Karpas-422 (cell line): ENCODE measurements at regions not wholly inside any gene's neighbourhood (a gene's known extent, or its start where the extent isn't known, plus 50 kb on each side); places are given as distances from the start of the nearest gene placed in this dataset.

Source experiments
- DNase-seq: peaks from one replicate; pipeline ENCODE4 v3.0.0-alpha.2; 2015
- H2AFZ ChIP-seq: fragments of 200-600 bp; sonication (generic); 2 replicates; pipeline ENCODE4 v1.6.1; 2014; ENCODE audit warnings: antibody characterized with exemption, low read length, mixed read lengths
- H3K27ac ChIP-seq: fragments of 200-600 bp; sonication (generic); 2 replicates; pipeline ENCODE4 v1.5.1; 2014; ENCODE audit warnings: mild to moderate bottlenecking, low read length, moderate library complexity
- H3K27me3 ChIP-seq: fragments of 200-600 bp; sonication (generic); 2 replicates; pipeline ENCODE4 v1.6.1; 2014; ENCODE audit warnings: low read length, mixed read lengths
- H3K36me3 ChIP-seq: fragments of 200-600 bp; sonication (generic); 2 replicates; pipeline ENCODE4 v1.6.1; 2014; ENCODE audit warnings: low read length, mixed read lengths; ENCODE audit not compliant: insufficient read depth
- H3K4me1 ChIP-seq: fragments of 200-600 bp; sonication (generic); 2 replicates; pipeline ENCODE4 v1.6.1; 2014; ENCODE audit warnings: mild to moderate bottlenecking, low read length, mixed read lengths
- H3K4me2 ChIP-seq: fragments of 200-600 bp; sonication (generic); 2 replicates; pipeline ENCODE4 v1.6.1; 2014; ENCODE audit warnings: low read length, low read depth, mild to moderate bottlenecking; ENCODE audit not compliant: poor library complexity, severe bottlenecking
- H3K4me3 ChIP-seq: fragments of 200-600 bp; sonication (generic); 2 replicates; pipeline ENCODE4 v1.5.1; 2014; ENCODE audit warnings: mild to moderate bottlenecking, antibody characterized with exemption, low read length, mixed read lengths
- H3K79me2 ChIP-seq: fragments of 200-600 bp; sonication (generic); 2 replicates; pipeline ENCODE4 v1.6.1; 2014; ENCODE audit warnings: mild to moderate bottlenecking, low read length, mixed read lengths
- H3K9ac ChIP-seq: fragments of 200-600 bp; sonication (generic); 2 replicates; pipeline ENCODE4 v1.6.0; 2014; ENCODE audit warnings: low read length
- H3K9me2 ChIP-seq: fragments of 200-600 bp; sonication (generic), shearing (Covaris generic); replicated peaks from 2 replicates; pipeline ENCODE4 v1.6.0; 2014; ENCODE audit warnings: mild to moderate bottlenecking, low read length, moderate library complexity; ENCODE audit not compliant: insufficient read depth
- H3K9me3 ChIP-seq: fragments of 300-700, 200-600 bp; sonication (generic); 2 replicates; pipeline ENCODE4 v1.6.1; 2014; ENCODE audit warnings: low read length, mixed read lengths
- H4K20me1 ChIP-seq: fragments of 200-600 bp; sonication (generic); 2 replicates; pipeline ENCODE4 v1.6.1; 2014; ENCODE audit warnings: mild to moderate bottlenecking, antibody characterized with exemption, low read length, low read depth; ENCODE audit not compliant: insufficient read depth

DNA sequence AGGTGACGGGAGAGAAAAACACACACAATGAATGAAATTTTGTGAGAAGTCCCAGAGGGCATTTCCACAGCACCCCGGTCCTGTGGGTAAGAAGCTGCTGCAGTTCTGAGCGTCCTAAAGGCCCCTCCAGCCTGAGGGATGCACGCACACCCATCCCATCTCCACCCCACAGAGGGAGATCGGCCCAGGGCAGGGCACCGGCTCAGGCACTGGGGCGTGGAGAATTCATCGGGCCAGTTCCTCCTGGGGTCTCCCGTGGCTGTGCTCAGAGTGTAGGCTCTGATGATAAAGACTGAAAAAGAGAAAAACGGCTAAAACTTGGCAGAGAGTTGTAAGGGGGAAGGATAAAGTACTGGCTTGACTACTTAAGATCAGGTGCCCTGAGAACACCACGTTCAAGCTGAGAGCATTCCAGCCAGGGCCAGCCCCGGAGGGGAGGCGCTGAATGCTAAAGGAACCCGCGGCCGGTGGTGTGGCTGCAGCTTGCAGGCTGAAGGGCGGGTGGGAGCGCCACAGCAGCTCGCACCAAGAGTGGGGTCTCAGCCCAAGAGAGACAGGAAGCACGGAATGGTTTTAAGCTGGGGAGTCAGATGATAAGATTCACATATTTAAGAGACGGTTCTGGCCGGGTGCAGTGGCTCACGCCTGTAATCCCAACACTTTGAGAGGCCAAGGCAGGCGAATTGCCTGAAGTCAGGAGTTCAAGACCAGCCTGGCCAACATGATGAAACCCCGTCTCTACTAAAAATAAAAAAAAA is 121.9 kb upstream of the SPACA7 start:
- H3K79me2 ChIP-seq: no peaks in the 10 kb centered on the region
- H3K27me3 ChIP-seq: no peaks in the 10 kb centered on the region
- H3K36me3 ChIP-seq: no peaks in the 10 kb centered on the region
- H3K4me2 ChIP-seq: no peak overlapping the region
- H3K9me3 ChIP-seq: no peaks in the 10 kb centered on the region
- H2AFZ ChIP-seq: no peak overlapping the region
- H3K9me2 ChIP-seq: no peaks in the 10 kb centered on the region
- no peaks in the 10 kb centered on the region for H3K4me1 ChIP-seq
- H4K20me1 ChIP-seq: no peaks in the 10 kb centered on the region
- no peak overlapping the region for H3K27ac ChIP-seq
- no peak overlapping the region for H3K4me3 ChIP-seq
- no peak overlapping the region for H3K9ac ChIP-seq
- DNase-seq: no peak

DNA sequence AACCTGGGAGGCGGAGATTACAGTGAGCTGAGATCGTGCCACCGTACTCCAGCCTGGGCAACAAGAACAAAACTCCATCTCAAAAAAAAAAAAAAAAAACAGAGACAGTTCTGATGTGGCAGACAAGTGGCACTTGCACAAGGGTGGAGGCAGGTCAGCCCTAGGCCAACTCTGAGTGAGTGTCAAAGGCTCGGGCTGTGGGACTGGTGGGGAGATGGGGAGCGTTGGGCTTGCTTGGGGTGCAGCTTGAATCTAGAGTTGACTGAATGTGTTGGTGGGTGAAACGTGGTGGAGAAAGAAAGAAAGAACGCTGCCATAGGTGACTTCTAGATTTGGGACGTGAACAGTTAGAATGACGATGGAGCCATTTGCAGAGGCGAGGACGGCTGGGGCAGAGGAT is 121.3 kb upstream of the SPACA7 start:
- Histone ChIP-seq H3K9me3 (no peaks in the 10 kb centered on the region), H3K9ac (no peak overlapping the region), H3K4me2 (no peak overlapping the region), H3K79me2 (no peaks in the 10 kb centered on the region), H3K27me3 (no peaks in the 10 kb centered on the region), H3K4me3 (no peak overlapping the region), H3K27ac (no peak overlapping the region), H3K36me3 (no peaks in the 10 kb centered on the region), H2AFZ (no peak overlapping the region), H3K4me1 (no peaks in the 10 kb centered on the region), H4K20me1 (no peaks in the 10 kb centered on the region), H3K9me2 (no peaks in the 10 kb centered on the region)
- DNase-seq: no peak

DNA sequence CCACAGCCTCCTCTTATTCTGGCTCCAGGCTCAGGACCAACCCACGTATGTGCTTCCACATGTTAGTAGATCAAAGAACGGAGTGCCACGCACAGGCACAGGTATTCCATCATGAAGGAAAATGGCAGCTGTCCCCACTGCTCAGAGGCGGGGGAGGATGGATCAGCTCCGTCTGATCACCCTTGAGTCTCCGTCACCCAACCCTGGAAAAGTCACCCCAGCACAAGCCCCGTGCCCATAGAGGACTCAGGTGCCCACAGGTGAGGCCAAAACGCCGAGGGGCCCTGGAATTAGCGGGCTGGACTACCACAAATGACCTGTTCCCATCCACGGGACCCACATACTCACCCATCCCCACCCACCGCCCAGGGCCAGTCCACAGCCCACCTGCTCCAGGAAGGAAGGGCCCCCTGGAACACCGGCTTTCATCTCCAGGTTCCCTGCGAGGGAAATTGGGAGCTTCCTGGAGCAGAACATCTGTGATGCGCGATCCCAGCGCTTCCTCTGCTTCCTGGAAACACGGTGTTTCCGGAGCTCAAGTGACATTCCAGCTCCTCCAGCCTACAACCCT is 120.5 kb upstream of the SPACA7 start:
- Histone ChIP-seq H3K36me3 (no peaks in the 10 kb centered on the region), H3K4me1 (no peaks in the 10 kb centered on the region), H3K9me3 (no peaks in the 10 kb centered on the region), H3K4me3 (no peak overlapping the region), H3K9ac (no peak overlapping the region), H3K27me3 (no peaks in the 10 kb centered on the region), H3K9me2 (no peaks in the 10 kb centered on the region), H3K4me2 (no peak overlapping the region), H4K20me1 (no peaks in the 10 kb centered on the region), H2AFZ (no peak overlapping the region), H3K27ac (no peak overlapping the region), H3K79me2 (no peaks in the 10 kb centered on the region)
- no peak for DNase-seq

DNA sequence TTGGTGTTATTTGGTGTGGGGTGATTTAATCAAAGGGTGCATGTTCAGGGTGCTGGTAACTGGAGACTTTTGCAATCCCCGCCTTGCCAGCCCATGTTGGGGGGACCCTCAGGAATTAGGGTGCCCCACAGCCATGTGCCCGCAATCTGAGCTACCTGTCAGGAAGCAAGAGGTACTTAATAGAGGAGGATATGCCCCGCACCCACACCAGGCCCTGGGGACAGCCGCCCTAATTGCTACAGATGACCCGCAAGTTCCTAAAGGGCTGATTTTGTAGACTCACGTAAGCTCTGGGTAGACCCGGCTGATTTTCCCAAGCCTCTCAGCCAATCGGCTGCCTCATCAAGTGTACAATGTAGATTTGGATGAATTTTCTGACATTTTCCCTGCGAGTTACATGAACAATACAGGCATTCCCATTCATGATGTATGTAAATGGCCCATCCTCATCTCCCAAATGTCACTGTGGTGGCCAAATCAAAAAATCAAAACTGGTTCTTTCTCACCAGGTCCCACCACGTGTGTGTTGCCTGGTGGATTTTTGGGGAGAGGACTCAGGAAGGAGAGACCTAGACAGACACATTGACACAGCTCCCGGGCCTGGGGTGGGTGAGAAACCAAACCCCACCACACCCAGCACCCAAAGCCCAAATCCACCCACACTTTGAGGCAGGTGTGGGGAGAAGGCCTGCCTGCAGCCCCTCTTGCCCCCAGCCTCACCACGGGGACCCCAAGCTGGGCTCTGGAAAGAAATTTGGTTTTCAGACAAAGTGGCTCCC is 119.2 kb upstream of the SPACA7 start:
- no peaks in the 10 kb centered on the region for H3K27me3 ChIP-seq
- H4K20me1 ChIP-seq: no peaks in the 10 kb centered on the region
- H3K4me2 ChIP-seq: no peak overlapping the region
- H3K36me3 ChIP-seq: no peaks in the 10 kb centered on the region
- H3K27ac ChIP-seq: no peak overlapping the region
- no peak overlapping the region for H2AFZ ChIP-seq
- no peak overlapping the region for H3K4me3 ChIP-seq
- DNase-seq: no peak
- H3K4me1 ChIP-seq: no peaks in the 10 kb centered on the region
- H3K9me2 ChIP-seq: no peaks in the 10 kb centered on the region
- no peaks in the 10 kb centered on the region for H3K79me2 ChIP-seq
- no peaks in the 10 kb centered on the region for H3K9me3 ChIP-seq
- no peak overlapping the region for H3K9ac ChIP-seq

DNA sequence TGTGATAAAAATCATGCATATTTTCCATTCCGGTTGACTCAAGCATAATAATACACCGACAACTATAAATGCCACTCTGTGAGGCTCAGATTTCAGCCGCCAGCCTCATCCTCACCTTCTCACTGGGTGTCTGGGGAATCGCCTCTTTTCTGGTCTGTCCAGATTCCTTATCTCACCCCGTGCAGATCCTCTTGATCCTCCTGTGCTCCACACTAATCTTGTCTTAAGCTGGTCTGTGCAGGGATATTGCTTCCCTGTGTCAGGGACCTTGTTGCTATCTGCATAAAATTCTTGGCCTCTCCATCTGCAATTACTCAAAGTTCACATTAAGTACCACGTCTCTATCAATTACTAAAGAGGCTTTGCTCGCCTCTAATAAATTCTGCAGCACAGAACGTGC is 116.6 kb upstream of the SPACA7 start:
- H4K20me1 ChIP-seq: no peaks in the 10 kb centered on the region

DNA sequence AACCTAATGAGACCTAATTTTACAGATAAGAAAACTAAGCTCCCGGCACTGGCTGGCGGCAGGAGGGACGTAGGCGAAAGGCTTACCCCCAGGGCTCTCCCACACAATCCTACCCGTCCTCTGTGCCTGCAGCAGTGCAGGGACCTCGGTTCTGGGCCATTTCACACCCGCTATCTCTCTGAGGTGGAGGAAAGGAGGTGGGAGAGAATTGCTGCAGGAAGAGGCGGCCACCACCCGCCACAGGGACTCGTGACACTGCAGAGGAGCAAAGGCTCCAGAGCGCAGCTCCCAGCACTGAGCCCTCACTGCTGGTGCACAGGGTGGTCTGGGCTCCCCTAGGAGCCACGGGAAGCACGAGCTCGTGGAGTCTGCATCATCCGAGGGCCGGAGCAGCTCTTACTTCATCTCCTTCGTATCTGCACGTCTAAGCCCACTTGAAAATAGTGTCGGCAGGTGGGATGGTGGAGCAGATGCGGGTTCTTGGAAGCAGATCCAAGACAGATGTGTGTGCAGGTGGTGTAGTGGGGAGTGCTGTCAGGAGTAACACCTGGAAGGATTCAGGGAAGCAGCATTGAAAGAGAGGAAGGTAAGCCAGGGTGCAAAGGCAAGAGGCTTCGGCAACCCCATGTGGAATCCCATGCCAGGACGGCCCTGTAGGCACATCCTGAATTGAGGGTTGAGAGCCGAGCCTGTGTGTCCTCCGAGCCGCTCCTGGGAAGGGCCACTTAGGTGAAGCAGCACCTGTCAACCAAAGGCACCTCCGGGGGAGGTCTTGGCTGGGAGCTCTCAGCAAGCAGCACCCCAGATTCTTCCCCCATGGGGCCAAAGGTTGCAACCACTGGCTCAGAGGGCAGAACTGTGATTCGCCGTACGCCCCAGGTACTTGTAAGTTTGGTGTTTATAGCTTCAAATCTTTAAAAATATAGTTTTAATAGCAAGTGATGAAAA is 115.8 kb upstream of the SPACA7 start:
- DNase-seq: no peak
- Histone ChIP-seq H3K9me2 (no peaks in the 10 kb centered on the region), H3K9ac (no peak overlapping the region), H3K4me2 (no peak overlapping the region), H2AFZ (no peak overlapping the region), H4K20me1 (no peaks in the 10 kb centered on the region), H3K4me1 (no peaks in the 10 kb centered on the region), H3K4me3 (no peak overlapping the region), H3K27ac (no peak overlapping the region), H3K27me3 (no peaks in the 10 kb centered on the region), H3K9me3 (no peaks in the 10 kb centered on the region), H3K36me3 (no peaks in the 10 kb centered on the region), H3K79me2 (no peaks in the 10 kb centered on the region)

More for the DNA sequence above, 116.6 kb upstream of the SPACA7 start:
- H3K9me2 ChIP-seq: no peaks in the 10 kb centered on the region
- no peaks in the 10 kb centered on the region for H3K4me1 ChIP-seq
- H3K9ac ChIP-seq: no peak overlapping the region
- H3K9me3 ChIP-seq: no peaks in the 10 kb centered on the region
- no peaks in the 10 kb centered on the region for H3K27me3 ChIP-seq
- no peaks in the 10 kb centered on the region for H3K79me2 ChIP-seq
- H2AFZ ChIP-seq: no peak overlapping the region
- no peak overlapping the region for H3K4me3 ChIP-seq
- H3K4me2 ChIP-seq: no peak overlapping the region
- H3K27ac ChIP-seq: no peak overlapping the region
- DNase-seq: no peak
- H3K36me3 ChIP-seq: no peaks in the 10 kb centered on the region

DNA sequence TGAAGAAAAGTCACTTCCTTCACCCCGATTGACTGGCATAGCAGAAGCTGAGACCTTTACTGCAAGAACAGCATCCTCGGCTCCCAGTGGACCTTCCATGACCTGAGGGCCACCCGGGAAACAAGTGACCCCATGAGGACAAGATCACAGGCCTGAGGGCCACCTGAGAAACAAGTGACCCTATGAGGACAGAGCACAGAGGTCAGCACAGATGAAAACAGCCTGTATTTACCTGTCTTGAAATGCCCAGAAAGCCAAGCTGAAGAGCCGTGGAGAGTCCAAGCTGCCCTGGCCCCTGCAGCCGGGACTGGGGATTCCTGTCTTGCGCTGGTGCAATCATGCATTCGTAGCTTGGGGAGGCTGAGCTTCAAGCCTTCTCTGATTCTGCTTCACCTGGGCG is 114.2 kb upstream of the SPACA7 start:
- Histone ChIP-seq H3K79me2 (no peaks in the 10 kb centered on the region), H3K4me1 (no peaks in the 10 kb centered on the region), H3K9me2 (no peaks in the 10 kb centered on the region), H2AFZ (no peak overlapping the region), H3K36me3 (no peaks in the 10 kb centered on the region), H3K4me3 (no peak overlapping the region), H3K27me3 (no peaks in the 10 kb centered on the region), H3K9me3 (no peaks in the 10 kb centered on the region), H3K27ac (no peak overlapping the region), H3K9ac (no peak overlapping the region), H3K4me2 (no peak overlapping the region), H4K20me1 (no peaks in the 10 kb centered on the region)
- DNase-seq: no peak
